ENCODE measurements at regions not wholly inside any gene's neighbourhood (a gene's known extent, or its start where the extent isn't known, plus 50 kb on each side); places are given as distances from the start of the nearest gene placed in this dataset.

DNA sequence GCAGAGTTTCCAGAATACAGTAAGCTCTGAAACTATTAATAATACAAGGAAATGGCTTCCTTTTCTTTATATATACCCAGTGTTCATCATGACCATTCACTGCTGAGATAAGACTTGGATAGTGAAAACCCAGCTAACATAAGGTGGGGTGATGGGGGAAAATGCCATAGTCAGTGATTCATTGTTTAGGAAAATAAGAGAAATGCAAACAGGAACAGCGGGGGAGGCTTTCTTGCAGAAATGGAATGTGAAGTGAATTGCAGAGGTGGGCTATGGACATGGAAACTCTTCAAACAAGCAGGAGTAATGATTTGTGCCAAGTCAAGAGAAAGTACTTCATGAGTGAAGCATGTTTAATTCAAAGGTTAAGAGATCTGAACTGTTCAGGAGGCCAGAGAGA lies 519.4 kb downstream of the TDRD15 start:
- DNase-seq (ENCODE audit: extremely low spot score in 2 of 2), result no peak
- TF ChIP-seq CTCF (IDR thresholded peaks at IDR 0.05), result no peak
- TF ChIP-seq POLR2A (IDR thresholded peaks at IDR 0.05), result no peak
- no peak for TF ChIP-seq POLR2AphosphoS5 (IDR thresholded peaks at IDR 0.05; ENCODE audit: insufficient read depth in 1 of 2, low read depth in 1 of 2)
- Histone ChIP-seq H3K9me3 (no peaks in the 10 kb centered on the region), H3K4me1 (no peaks in the 10 kb centered on the region), H3K27ac (no peak overlapping the region), H3K27me3 (no peaks in the 10 kb centered on the region), H3K4me3 (no peak overlapping the region), H3K36me3 (no peaks in the 10 kb centered on the region)
- intact Hi-C loops (cut with DNase I), result no loop called here

DNA sequence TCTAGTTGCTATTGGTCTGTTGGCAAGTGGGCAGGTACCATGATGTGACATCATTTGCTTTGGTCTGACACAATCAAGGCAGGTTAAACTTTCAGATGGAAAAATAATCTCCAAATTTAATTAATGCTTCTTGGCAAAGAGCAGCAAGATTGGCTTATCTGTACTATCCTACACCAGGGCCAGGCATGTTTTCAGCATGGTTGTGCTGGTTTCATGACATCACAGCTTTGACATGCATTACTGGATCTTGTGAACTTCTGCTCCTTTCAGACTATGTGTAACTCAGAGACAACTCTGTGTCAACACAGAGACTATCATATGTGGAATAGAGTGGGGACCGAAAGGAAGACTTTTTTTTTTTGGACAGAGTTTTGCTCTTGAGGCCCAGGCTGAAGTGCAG lies 520.5 kb downstream of the TDRD15 start:
- TF ChIP-seq CTCF (IDR thresholded peaks at IDR 0.05), result no peak
- no peak for TF ChIP-seq POLR2A (IDR thresholded peaks at IDR 0.05)
- no peak for TF ChIP-seq POLR2AphosphoS5 (IDR thresholded peaks at IDR 0.05; ENCODE audit: insufficient read depth in 1 of 2, low read depth in 1 of 2)
- no peak for DNase-seq (ENCODE audit: extremely low spot score in 2 of 2)
- H3K4me3 ChIP-seq, result no peak overlapping the region
- H3K36me3 ChIP-seq, result no peaks in the 10 kb centered on the region
- no peaks in the 10 kb centered on the region for H3K27me3 ChIP-seq
- no peaks in the 10 kb centered on the region for H3K9me3 ChIP-seq
- no peaks in the 10 kb centered on the region for H3K4me1 ChIP-seq
- intact Hi-C loops (cut with DNase I), result no loop called here
- H3K27ac ChIP-seq, result no peak overlapping the region

DNA sequence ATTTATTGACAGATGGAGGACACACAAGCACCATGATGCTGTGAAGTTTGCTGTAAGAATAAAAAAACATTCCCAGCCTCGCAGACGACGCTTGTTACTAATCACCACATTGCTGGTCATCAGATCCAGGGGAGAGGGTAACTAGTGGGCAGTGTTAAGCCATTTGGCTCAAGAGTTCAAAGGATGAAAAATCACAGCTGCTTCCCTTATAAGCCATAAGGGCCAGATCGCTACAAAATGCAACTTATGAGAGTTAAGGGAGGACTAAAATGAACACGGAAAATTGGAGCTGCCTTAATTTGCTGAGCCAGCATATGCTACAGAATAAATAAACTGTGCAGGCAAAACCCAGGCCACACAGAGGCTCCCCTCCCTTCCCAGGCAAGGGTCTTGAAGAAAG lies 522.6 kb downstream of the TDRD15 start:
- intact Hi-C loops (cut with DNase I), result no loop called here

DNA sequence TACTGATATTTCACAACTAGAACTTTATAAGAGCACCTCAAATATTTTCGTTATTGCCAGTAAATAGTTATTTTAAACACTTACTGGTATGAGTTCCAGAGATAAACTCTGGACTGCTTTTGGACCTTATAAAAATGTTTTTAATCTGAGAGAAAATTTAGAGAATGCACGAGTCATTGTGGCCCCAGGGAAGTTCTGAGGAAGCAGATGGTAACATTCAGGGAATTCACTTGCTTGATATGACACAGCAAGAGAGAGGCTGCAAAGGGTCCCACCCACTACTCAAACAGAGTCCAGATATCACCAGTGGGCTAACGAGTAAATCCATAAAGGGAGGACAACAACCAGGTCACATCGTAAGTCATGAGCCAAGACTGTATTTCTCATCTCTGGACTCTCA lies 526.8 kb downstream of the TDRD15 start:
- Histone ChIP-seq H3K36me3 (no peaks in the 10 kb centered on the region), H3K4me3 (no peak overlapping the region), H3K27me3 (no peaks in the 10 kb centered on the region), H3K27ac (no peak overlapping the region), H3K4me1 (no peaks in the 10 kb centered on the region), H3K9me3 (no peaks in the 10 kb centered on the region)
- intact Hi-C loops (cut with DNase I), result no loop called here
- no peak for DNase-seq (ENCODE audit: extremely low spot score in 2 of 2)
- TF ChIP-seq POLR2AphosphoS5 (IDR thresholded peaks at IDR 0.05; ENCODE audit: insufficient read depth in 1 of 2, low read depth in 1 of 2), result no peak
- TF ChIP-seq POLR2A (IDR thresholded peaks at IDR 0.05), result no peak
- no peak for TF ChIP-seq CTCF (IDR thresholded peaks at IDR 0.05)

More for the DNA sequence above, 522.6 kb downstream of the TDRD15 start:
- Histone ChIP-seq H3K4me3 (no peak overlapping the region), H3K36me3 (no peaks in the 10 kb centered on the region), H3K9me3 (no peaks in the 10 kb centered on the region), H3K27me3 (no peaks in the 10 kb centered on the region), H3K4me1 (no peaks in the 10 kb centered on the region), H3K27ac (no peak overlapping the region)
- no peak for TF ChIP-seq POLR2AphosphoS5 (IDR thresholded peaks at IDR 0.05; ENCODE audit: insufficient read depth in 1 of 2, low read depth in 1 of 2)
- TF ChIP-seq CTCF (IDR thresholded peaks at IDR 0.05), result no peak
- DNase-seq (ENCODE audit: extremely low spot score in 2 of 2), result no peak

GRCh38 chr2:21655136-21655535 lies 531.4 kb downstream of the TDRD15 start:
- H3K27ac ChIP-seq, result no peak overlapping the region
- intact Hi-C loops (cut with DNase I), result no loop called here
- no peak for DNase-seq (ENCODE audit: extremely low spot score in 2 of 2)
- no peaks in the 10 kb centered on the region for H3K9me3 ChIP-seq
- no peaks in the 10 kb centered on the region for H3K36me3 ChIP-seq
- no peak overlapping the region for H3K4me3 ChIP-seq
- no peaks in the 10 kb centered on the region for H3K27me3 ChIP-seq
- TF ChIP-seq POLR2A (IDR thresholded peaks at IDR 0.05), result no peak
- no peak for TF ChIP-seq CTCF (IDR thresholded peaks at IDR 0.05)
- TF ChIP-seq POLR2AphosphoS5 (IDR thresholded peaks at IDR 0.05; ENCODE audit: insufficient read depth in 1 of 2, low read depth in 1 of 2), result no peak
- H3K4me1 ChIP-seq, result no peaks in the 10 kb centered on the region

Measured in vagina (tissue), 2 donors.